ENCODE measurements at regions not wholly inside any gene's neighbourhood (a gene's known extent, or its start where the extent isn't known, plus 50 kb on each side); places are given as distances from the start of the nearest gene placed in this dataset.

- ATAC-seq (no peak), FAIRE-seq (no peak), DNase-seq (ENCODE audit: low read depth, low spot score) (no peak)
- H4K20me1 ChIP-seq (ENCODE audit: control insufficient read depth, insufficient read depth) = no peaks in the 10 kb centered on the region
- SMC1A ChIA-PET (ENCODE audit: uncharacterized antibody, unreplicated experiment) = interaction anchor here (1.0 to 1.3 kb wide), 2 partner anchors 8 to 356 kb away, joined by 3 read pairs; no protein-coding TSS in a partner anchor
- BruUV-seq (replicated peaks) = no TSS peak
- no peak overlapping the region for H3K4me3 ChIP-seq
- RAD21 ChIA-PET (ENCODE audit: unreplicated experiment) = no interaction called here
- H3K9me3 ChIP-seq (replicated peaks; ENCODE audit: control insufficient read depth, insufficient read depth, low read length) = no peaks in the 10 kb centered on the region
- H3K4me2 ChIP-seq (ENCODE audit: control insufficient read depth, insufficient read depth) = no peak overlapping the region
- POLR2A ChIA-PET = no interaction called here
- H2AFZ ChIP-seq (ENCODE audit: control insufficient read depth, low read depth, low read length) = no peak overlapping the region
- H3K4me1 ChIP-seq (ENCODE audit: control insufficient read depth, insufficient read depth, low read length) = no peaks in the 10 kb centered on the region
- intact Hi-C loops (cut with micrococcal nuclease; ENCODE audit: unreplicated experiment) (no loop called here), in situ Hi-C loops (cut with MboI) (no loop called here)
- no peaks in the 10 kb centered on the region for H3K79me2 ChIP-seq (ENCODE audit: control insufficient read depth, insufficient read depth, low read length)
- no peaks in the 10 kb centered on the region for H3K27me3 ChIP-seq (replicated peaks in 1 of 2; ENCODE audit: control insufficient read depth in 2 of 2, insufficient read depth in 2 of 2, low read length in 1 of 2)
- CTCF ChIA-PET = no interaction called here
- no peak overlapping the region for H3K9ac ChIP-seq (ENCODE audit: control insufficient read depth, insufficient read depth, low read length)
- TF ChIP-seq IKZF2 (IDR thresholded peaks at IDR 0.05) (no peak), NFYB (IDR thresholded peaks at IDR 0.05; ENCODE audit: insufficient read depth, low read depth, low read length) (no peak)
- no peak overlapping the region for H3K27ac ChIP-seq (ENCODE audit: control insufficient read depth, insufficient read depth)
- H3K36me3 ChIP-seq (ENCODE audit: control insufficient read depth in 2 of 2, insufficient read depth in 2 of 2, low read length in 1 of 2) = no peaks in the 10 kb centered on the region
Observed at GRCh38 chr6:126540161-126540560, 200.2 kb downstream of the CENPW start.

GRCh38 chr6:126541806-126542491, 202.0 kb downstream of the CENPW start:
- POLR2A ChIA-PET = no interaction called here
- no peaks in the 10 kb centered on the region for H3K4me1 ChIP-seq (ENCODE audit: control insufficient read depth, insufficient read depth, low read length)
- H3K36me3 ChIP-seq (ENCODE audit: control insufficient read depth in 2 of 2, insufficient read depth in 2 of 2, low read length in 1 of 2) = no peaks in the 10 kb centered on the region
- no peak for FAIRE-seq
- in situ Hi-C loops (cut with MboI) (no loop called here), intact Hi-C loops (cut with micrococcal nuclease; ENCODE audit: unreplicated experiment) (no loop called here)
- no peaks in the 10 kb centered on the region for H3K9me3 ChIP-seq (replicated peaks; ENCODE audit: control insufficient read depth, insufficient read depth, low read length)
- CTCF ChIA-PET = no interaction called here
- H3K27ac ChIP-seq (ENCODE audit: control insufficient read depth, insufficient read depth) = no peak overlapping the region
- H3K9ac ChIP-seq (ENCODE audit: control insufficient read depth, insufficient read depth, low read length) = no peak overlapping the region
- H4K20me1 ChIP-seq (ENCODE audit: control insufficient read depth, insufficient read depth) = no peaks in the 10 kb centered on the region
- no peak for ATAC-seq
- H2AFZ ChIP-seq (ENCODE audit: control insufficient read depth, low read depth, low read length) = no peak overlapping the region
- H3K27me3 ChIP-seq (replicated peaks in 1 of 2; ENCODE audit: control insufficient read depth in 2 of 2, insufficient read depth in 2 of 2, low read length in 1 of 2) = no peaks in the 10 kb centered on the region
- SMC1A ChIA-PET (ENCODE audit: uncharacterized antibody, unreplicated experiment) = no interaction called here
- H3K4me2 ChIP-seq (ENCODE audit: control insufficient read depth, insufficient read depth) = no peak overlapping the region
- no TSS peak for BruUV-seq (replicated peaks)
- H3K4me3 ChIP-seq = no peak overlapping the region
- RAD21 ChIA-PET (ENCODE audit: unreplicated experiment) = no interaction called here
- 23% methylated on average over 5 of the region's 5 CpGs for WGBS (ENCODE audit: insufficient coverage, insufficient replicate concordance, low lambda C conversion rate, missing lambda C conversion rate)
- DNase-seq (ENCODE audit: low read depth, low spot score) = no peak
- no peaks in the 10 kb centered on the region for H3K79me2 ChIP-seq (ENCODE audit: control insufficient read depth, insufficient read depth, low read length)
- no peak for TF ChIP-seq ZZZ3 (IDR thresholded peaks at IDR 0.05; ENCODE audit: control insufficient read depth, insufficient read length, low read depth)
- no peak for TF ChIP-seq PRDM15 (CRISPR knock-in tag; IDR thresholded peaks at IDR 0.05)
- TF ChIP-seq ELK1 (IDR thresholded peaks at IDR 0.05; ENCODE audit: low read depth, low read length) = no peak
- no peak for TF ChIP-seq ESRRA (IDR thresholded peaks at IDR 0.05; ENCODE audit: low read length)
- TF ChIP-seq SMARCA5 (IDR thresholded peaks at IDR 0.05) = no peak
- no peak for TF ChIP-seq ZNF207 (IDR thresholded peaks at IDR 0.05; ENCODE audit: borderline replicate concordance)
- no peak for TF ChIP-seq POLR2A (IDR thresholded peaks at IDR 0.05; ENCODE audit: low read depth, low read length)
- TF ChIP-seq TCF3 (IDR thresholded peaks at IDR 0.05; ENCODE audit: borderline replicate concordance, insufficient read depth, low read depth, low read length) = no peak
- TF ChIP-seq ASH2L (IDR thresholded peaks at IDR 0.05; ENCODE audit: borderline replicate concordance, low read depth) = no peak
- no peak for TF ChIP-seq NR2C2 (IDR thresholded peaks at IDR 0.05; ENCODE audit: borderline replicate concordance, control insufficient read depth, insufficient read length, low read depth)
- no peak for TF ChIP-seq POLR2AphosphoS2 (IDR thresholded peaks at IDR 0.05; ENCODE audit: low read depth, low read length)
- TF ChIP-seq STAT1 (conservative IDR thresholded peaks at IDR 0.05) = no peak

Measured in GM12878 (cell line).